ENCODE measurements at regions not wholly inside any gene's neighbourhood (a gene's known extent, or its start where the extent isn't known, plus 50 kb on each side); places are given as distances from the start of the nearest gene placed in this dataset.

DNA sequence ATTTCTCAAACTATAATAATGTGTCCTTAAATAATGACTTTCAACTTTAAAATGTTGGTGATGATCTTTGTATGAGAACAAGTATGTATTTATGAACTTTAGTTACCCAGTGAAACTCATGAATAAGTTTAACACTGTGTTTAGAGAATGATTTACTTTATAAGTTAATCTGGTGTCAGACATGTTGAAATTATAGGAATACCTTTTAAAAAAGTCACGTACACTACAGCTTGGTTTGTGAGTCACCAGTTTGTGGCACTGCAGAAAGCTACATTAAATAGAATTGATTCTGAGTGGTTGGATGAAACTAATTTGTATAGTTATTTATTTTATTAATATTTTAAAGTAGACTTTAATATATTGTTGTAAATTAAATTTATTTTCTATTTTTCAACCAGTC, 1366.2 kb upstream of the PCDH20 start:
- ATAC-seq (no peak), DNase-seq (ENCODE audit: low spot score) (no peak)
- H3K27me3 Mint-ChIP-seq (ENCODE audit: low read depth), result no peaks in the 10 kb centered on the region
- no peaks in the 10 kb centered on the region for H3K4me1 Mint-ChIP-seq
- peaks cover 4% of the 10 kb centered on the region; the same call in 1 of the 2 replicates for H3K9me3 Mint-ChIP-seq
- H3K27ac Mint-ChIP-seq, result no peak overlapping the region
- TF ChIP-seq ZBTB21 (CRISPR knock-in tag; IDR thresholded peaks at IDR 0.05; ENCODE audit: borderline replicate concordance) (no peak), RELA (CRISPR knock-in tag; IDR thresholded peaks at IDR 0.05; ENCODE audit: borderline replicate concordance) (no peak), ZNF396 (CRISPR knock-in tag; IDR thresholded peaks at IDR 0.05; ENCODE audit: borderline replicate concordance) (no peak), JUN (CRISPR knock-in tag; IDR thresholded peaks at IDR 0.05) (no peak), GRHL2 (CRISPR knock-in tag; IDR thresholded peaks at IDR 0.05; ENCODE audit: insufficient replicate concordance, severe bottlenecking) (no peak), SP1 (CRISPR knock-in tag; conservative IDR thresholded peaks at IDR 0.05) (no peak), ZNF138 (CRISPR knock-in tag; conservative IDR thresholded peaks at IDR 0.05) (no peak), SMAD3 (CRISPR knock-in tag; IDR thresholded peaks at IDR 0.05; ENCODE audit: borderline replicate concordance) (no peak), NR3C1 (CRISPR knock-in tag; conservative IDR thresholded peaks at IDR 0.05; ENCODE audit: low read depth) (no peak), ZNF121 (CRISPR knock-in tag; IDR thresholded peaks at IDR 0.05) (no peak), ZNF232 (CRISPR knock-in tag; IDR thresholded peaks at IDR 0.05) (no peak)
- TF ChIP-seq, protein P1, sequence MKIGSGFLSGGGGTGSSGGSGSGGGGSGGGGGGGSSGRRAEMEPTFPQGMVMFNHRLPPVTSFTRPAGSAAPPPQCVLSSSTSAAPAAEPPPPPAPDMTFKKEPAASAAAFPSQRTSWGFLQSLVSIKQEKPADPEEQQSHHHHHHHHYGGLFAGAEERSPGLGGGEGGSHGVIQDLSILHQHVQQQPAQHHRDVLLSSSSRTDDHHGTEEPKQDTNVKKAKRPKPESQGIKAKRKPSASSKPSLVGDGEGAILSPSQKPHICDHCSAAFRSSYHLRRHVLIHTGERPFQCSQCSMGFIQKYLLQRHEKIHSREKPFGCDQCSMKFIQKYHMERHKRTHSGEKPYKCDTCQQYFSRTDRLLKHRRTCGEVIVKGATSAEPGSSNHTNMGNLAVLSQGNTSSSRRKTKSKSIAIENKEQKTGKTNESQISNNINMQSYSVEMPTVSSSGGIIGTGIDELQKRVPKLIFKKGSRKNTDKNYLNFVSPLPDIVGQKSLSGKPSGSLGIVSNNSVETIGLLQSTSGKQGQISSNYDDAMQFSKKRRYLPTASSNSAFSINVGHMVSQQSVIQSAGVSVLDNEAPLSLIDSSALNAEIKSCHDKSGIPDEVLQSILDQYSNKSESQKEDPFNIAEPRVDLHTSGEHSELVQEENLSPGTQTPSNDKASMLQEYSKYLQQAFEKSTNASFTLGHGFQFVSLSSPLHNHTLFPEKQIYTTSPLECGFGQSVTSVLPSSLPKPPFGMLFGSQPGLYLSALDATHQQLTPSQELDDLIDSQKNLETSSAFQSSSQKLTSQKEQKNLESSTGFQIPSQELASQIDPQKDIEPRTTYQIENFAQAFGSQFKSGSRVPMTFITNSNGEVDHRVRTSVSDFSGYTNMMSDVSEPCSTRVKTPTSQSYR (CRISPR knock-in tag; IDR thresholded peaks at IDR 0.05), result no peak
- TF ChIP-seq, protein P2, sequence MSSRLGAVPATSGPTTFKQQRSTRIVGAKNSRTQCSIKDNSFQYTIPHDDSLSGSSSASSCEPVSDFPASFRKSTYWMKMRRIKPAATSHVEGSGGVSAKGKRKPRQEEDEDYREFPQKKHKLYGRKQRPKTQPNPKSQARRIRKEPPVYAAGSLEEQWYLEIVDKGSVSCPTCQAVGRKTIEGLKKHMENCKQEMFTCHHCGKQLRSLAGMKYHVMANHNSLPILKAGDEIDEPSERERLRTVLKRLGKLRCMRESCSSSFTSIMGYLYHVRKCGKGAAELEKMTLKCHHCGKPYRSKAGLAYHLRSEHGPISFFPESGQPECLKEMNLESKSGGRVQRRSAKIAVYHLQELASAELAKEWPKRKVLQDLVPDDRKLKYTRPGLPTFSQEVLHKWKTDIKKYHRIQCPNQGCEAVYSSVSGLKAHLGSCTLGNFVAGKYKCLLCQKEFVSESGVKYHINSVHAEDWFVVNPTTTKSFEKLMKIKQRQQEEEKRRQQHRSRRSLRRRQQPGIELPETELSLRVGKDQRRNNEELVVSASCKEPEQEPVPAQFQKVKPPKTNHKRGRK (CRISPR knock-in tag; IDR thresholded peaks at IDR 0.05; ENCODE audit: borderline replicate concordance), result no peak
- TF ChIP-seq, protein P3, sequence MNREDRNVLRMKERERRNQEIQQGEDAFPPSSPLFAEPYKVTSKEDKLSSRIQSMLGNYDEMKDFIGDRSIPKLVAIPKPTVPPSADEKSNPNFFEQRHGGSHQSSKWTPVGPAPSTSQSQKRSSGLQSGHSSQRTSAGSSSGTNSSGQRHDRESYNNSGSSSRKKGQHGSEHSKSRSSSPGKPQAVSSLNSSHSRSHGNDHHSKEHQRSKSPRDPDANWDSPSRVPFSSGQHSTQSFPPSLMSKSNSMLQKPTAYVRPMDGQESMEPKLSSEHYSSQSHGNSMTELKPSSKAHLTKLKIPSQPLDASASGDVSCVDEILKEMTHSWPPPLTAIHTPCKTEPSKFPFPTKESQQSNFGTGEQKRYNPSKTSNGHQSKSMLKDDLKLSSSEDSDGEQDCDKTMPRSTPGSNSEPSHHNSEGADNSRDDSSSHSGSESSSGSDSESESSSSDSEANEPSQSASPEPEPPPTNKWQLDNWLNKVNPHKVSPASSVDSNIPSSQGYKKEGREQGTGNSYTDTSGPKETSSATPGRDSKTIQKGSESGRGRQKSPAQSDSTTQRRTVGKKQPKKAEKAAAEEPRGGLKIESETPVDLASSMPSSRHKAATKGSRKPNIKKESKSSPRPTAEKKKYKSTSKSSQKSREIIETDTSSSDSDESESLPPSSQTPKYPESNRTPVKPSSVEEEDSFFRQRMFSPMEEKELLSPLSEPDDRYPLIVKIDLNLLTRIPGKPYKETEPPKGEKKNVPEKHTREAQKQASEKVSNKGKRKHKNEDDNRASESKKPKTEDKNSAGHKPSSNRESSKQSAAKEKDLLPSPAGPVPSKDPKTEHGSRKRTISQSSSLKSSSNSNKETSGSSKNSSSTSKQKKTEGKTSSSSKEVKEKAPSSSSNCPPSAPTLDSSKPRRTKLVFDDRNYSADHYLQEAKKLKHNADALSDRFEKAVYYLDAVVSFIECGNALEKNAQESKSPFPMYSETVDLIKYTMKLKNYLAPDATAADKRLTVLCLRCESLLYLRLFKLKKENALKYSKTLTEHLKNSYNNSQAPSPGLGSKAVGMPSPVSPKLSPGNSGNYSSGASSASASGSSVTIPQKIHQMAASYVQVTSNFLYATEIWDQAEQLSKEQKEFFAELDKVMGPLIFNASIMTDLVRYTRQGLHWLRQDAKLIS (CRISPR knock-in tag; IDR thresholded peaks at IDR 0.05; ENCODE audit: borderline replicate concordance), result no peak
- TF ChIP-seq, protein P4, sequence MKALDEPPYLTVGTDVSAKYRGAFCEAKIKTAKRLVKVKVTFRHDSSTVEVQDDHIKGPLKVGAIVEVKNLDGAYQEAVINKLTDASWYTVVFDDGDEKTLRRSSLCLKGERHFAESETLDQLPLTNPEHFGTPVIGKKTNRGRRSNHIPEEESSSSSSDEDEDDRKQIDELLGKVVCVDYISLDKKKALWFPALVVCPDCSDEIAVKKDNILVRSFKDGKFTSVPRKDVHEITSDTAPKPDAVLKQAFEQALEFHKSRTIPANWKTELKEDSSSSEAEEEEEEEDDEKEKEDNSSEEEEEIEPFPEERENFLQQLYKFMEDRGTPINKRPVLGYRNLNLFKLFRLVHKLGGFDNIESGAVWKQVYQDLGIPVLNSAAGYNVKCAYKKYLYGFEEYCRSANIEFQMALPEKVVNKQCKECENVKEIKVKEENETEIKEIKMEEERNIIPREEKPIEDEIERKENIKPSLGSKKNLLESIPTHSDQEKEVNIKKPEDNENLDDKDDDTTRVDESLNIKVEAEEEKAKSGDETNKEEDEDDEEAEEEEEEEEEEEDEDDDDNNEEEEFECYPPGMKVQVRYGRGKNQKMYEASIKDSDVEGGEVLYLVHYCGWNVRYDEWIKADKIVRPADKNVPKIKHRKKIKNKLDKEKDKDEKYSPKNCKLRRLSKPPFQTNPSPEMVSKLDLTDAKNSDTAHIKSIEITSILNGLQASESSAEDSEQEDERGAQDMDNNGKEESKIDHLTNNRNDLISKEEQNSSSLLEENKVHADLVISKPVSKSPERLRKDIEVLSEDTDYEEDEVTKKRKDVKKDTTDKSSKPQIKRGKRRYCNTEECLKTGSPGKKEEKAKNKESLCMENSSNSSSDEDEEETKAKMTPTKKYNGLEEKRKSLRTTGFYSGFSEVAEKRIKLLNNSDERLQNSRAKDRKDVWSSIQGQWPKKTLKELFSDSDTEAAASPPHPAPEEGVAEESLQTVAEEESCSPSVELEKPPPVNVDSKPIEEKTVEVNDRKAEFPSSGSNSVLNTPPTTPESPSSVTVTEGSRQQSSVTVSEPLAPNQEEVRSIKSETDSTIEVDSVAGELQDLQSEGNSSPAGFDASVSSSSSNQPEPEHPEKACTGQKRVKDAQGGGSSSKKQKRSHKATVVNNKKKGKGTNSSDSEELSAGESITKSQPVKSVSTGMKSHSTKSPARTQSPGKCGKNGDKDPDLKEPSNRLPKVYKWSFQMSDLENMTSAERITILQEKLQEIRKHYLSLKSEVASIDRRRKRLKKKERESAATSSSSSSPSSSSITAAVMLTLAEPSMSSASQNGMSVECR (CRISPR knock-in tag; IDR thresholded peaks at IDR 0.05; ENCODE audit: borderline replicate concordance), result no peak
- ChIA-PET POLR2A (no interaction called here), CTCF (no interaction called here)
- no peaks in the 10 kb centered on the region for H3K36me3 Mint-ChIP-seq
- H3K4me3 Mint-ChIP-seq, result no peak overlapping the region
